Fibroblast of skin of left biceps (primary cell): ENCODE measurements at regions not wholly inside any gene's neighbourhood (a gene's known extent, or its start where the extent isn't known, plus 50 kb on each side); places are given as distances from the start of the nearest gene placed in this dataset.

ENCODE experiments used
- DNase-seq, 2 experiments: peaks; one replicate each; pipeline ENCODE4 v3.0.0-alpha.2; 2013; ENCODE audit warnings: low read depth in 2 of 2

- DNase-seq: no peak
These were observed 155.3 kb downstream of the RASSF9 start for GRCh38 chr12:85680881-85681280.

DNA sequence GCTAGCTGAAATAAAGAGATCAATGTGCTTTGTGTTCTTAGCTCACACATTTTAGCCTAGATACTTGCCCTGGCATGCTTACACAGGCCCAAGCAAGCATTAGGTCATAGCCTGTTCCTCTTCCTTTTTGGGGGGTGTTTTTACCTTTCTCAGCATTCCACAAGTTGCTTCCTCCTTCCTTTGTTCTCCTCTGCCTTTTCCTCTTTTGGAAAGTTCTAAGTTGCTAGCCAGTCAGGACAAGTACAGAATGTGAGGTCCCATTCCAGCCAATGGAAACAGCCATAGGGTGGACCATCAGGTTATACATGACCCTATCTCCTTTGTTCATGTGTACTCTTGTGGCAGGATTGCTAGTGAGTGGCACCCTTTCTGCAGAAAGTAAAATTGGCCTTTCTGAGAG is 154.9 kb downstream of the RASSF9 start:
- DNase-seq: no peak

- DNase-seq: no peak
These were observed 153.2 kb downstream of the RASSF9 start for GRCh38 chr12:85683051-85683450.

GRCh38 chr12:85688837-85689236 is 147.4 kb downstream of the RASSF9 start:
- no peak for DNase-seq

GRCh38 chr12:85690146-85690545 is 146.1 kb downstream of the RASSF9 start:
- no peak for DNase-seq

DNA sequence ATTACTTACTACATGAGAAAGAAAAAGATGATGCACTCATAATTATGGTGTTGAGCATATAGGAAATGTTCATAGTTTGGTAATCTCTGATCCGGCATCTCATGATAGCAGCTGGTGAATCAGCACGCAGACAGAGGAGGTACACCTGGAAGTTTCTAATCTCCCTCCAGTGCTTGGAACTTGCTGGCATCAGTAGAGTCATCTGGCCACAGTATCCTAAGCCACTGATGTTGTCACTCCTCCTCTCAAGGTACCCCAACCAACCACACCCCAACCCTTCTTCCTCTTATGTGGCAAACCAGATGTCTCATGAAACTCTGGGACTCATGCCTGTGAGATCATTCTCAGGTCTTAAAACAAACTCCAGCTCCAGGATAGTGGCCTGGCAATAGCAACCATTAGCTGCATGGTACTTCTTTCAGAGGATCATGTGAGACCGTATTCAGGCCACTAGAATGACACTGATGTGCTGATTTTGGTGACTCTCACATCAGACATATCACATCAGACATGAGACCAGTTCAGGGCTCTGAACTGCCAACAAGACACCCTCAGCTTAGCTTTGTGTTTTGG is 143.0 kb downstream of the RASSF9 start:
- no peak for DNase-seq

- no peak for DNase-seq
These were observed 141.0 kb downstream of the RASSF9 start for GRCh38 chr12:85695097-85695715.

DNA sequence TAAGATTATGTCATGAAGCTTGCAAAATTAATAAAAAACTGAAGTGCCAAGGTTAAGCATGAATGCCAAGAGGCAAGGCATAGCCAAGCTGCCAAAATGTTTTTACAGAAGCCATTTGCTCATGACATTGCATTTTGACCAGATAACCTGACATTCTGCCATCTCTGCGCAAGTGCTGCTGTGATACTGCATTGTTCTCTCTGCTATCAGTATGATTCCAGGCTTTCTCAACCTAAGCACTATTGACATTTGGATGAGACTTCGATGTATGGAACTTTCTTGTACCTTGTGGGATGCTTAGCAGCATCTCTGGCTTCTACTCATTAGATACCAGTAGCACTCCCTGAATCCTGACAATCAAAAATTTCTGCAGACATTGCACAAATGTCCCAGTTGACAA is 139.2 kb downstream of the RASSF9 start:
- no peak for DNase-seq

- no peak for DNase-seq
These were observed 137.3 kb downstream of the RASSF9 start for GRCh38 chr12:85698937-85699336.

GRCh38 chr12:85708775-85709174 is 127.4 kb downstream of the RASSF9 start:
- no peak for DNase-seq

DNA sequence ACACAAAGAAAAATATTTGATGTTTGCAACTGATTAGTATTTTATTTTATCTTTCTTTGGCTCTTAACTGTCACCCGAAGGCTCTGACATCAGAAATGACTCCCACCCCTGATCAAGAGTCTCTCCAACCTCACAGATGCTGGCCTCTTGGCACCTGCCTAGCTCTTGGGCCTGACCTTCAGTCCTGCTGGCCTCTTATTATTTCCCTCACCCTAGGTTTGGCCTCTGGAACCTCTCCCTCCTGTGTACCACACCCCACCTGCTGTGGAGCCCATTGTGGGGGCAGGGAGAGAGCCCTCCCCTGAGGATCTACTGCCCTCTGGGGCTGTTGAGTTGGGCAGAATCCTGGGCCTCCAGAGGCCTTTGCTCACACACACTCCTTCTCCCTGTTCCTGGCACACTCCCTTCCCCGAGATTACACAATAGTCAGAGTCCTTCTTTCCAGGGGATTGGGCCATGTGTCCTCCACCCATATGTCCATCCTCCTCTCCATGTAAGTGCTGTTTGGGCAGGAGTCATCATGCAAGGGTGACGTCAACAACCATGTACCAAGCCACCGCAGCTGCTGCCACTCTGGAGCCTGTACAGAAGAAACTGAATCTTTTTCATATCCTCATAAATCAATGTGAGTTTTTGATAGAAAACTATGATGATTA is 124.3 kb downstream of the RASSF9 start:
- no peak for DNase-seq

- DNase-seq: peak; percentile 26 to 43
These were observed 122.8 kb downstream of the RASSF9 start for GRCh38 chr12:85713373-85713772.

DNA sequence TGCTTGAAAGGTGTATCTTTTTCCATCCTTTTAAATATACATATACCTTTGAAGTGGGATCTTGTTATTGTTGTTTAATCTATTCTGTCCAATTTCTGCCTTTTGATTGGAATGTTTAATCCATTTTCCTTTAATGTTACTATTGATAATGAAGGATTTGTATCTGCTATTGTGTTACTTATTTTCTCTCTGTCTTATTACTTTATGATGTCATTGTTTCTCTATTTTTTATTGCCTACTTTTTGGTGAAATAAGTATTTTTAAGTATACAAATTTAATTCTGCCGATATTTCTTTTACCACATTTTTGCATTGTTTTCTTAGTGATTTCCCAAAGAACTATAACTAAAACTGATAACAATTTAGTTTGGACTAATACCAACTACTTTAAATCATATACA is 121.8 kb downstream of the RASSF9 start:
- no peak for DNase-seq

- no peak for DNase-seq
These were observed 115.7 kb downstream of the RASSF9 start for GRCh38 chr12:85720308-85721033.

DNA sequence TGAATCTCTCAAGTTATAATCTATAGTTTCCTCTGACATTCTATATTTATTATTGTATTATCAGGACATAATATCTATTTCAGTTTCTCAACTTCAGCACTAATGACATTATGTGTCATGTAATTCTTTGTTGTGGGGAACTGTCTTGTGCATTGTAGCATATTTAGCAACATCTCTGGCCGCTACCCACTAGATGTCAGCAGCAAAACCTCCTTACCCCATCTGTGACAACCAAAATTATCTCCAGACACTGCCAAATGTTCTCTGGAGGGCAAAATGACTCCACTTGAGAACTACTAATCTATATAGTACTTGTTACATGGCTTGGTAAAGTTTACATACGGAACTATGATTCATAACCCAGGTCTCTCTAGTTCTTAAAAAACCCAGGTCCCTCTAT is 110.2 kb downstream of the RASSF9 start:
- no peak for DNase-seq

GRCh38 chr12:85733221-85733840 is 102.9 kb downstream of the RASSF9 start:
- DNase-seq: no peak

DNA sequence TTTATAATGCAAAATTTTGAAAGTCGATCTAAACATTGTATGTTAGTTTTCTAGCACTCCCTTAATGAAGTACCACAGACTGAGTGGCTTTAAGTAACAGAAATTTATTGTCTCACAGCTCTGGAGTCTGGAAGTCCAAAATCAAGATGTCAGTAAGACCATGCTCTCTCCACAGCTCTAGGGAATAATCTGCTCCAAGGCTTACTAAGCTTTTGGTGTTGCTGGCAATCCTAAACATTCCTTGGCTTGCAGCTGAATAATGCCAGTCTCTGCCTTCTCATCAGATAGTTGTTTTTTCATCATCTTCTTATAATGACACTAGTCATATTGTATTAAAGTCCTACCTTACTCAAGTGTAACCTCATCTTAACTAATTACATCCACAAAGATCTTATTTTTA is 102.2 kb downstream of the RASSF9 start:
- DNase-seq: no peak

- DNase-seq: peak; percentile 36 to 37
These were observed 96.0 kb downstream of the RASSF9 start for GRCh38 chr12:85740186-85740585.

GRCh38 chr12:85741046-85741445 is 95.2 kb downstream of the RASSF9 start:
- DNase-seq: no peak

DNA sequence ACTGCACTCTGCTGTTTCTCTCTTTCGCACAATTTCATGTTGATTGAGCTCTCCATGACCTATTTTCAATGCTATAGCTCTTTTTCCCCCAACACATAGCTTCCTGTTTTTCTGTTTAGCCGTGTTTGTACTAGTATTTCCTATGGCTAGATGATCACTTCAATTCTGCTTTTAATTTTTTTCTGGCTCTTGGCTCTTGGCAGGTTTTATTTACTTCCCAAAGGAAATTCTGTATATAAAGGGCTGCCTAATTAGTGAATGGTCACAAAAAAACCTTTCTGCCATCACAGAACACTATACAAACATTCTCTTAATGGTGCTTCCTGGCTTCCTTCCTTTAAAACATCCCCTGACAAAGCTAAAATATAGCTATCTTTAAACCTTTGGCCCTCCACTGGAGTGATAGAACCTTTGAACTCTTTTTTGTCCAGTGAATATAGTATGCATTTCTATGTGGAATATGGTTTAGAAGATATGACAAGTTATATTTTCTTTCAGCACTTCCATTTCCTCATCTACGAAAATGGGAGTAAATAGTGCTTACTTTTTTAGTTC is 88.2 kb downstream of the RASSF9 start:
- DNase-seq: no peak
